Panc1 (cell line): ENCODE measurements at regions not wholly inside any gene's neighbourhood (a gene's known extent, or its start where the extent isn't known, plus 50 kb on each side); places are given as distances from the start of the nearest gene placed in this dataset.

Source experiments
- CTCF ChIP-seq: fragments of 450-650 bp; IDR thresholded peaks from 2 replicates; pipeline ENCODE4 v1.5.1; 2017; ENCODE audit warnings: mild to moderate bottlenecking
- POLR2AphosphoS5 ChIP-seq: IDR thresholded peaks from 2 replicates; pipeline ENCODE4 v1.6.1; 2012; ENCODE audit warnings: mild to moderate bottlenecking, low read depth, low read length, moderate library complexity
- REST ChIP-seq, 2 experiments: IDR thresholded peaks; 2 replicates each; pipeline ENCODE4 v1.6.1; 2011 to 2012; ENCODE audit warnings: low read depth in 2 of 2, control low read depth in 1 of 2, low read length in 1 of 2, mild to moderate bottlenecking in 1 of 2, moderate library complexity in 1 of 2; ENCODE audit not compliant: insufficient read depth in 1 of 2
- SIN3A ChIP-seq: IDR thresholded peaks from 2 replicates; pipeline ENCODE4 v1.6.1; 2012; ENCODE audit warnings: low read depth, mild to moderate bottlenecking, low read length, moderate library complexity, borderline replicate concordance; ENCODE audit not compliant: insufficient read depth

GRCh38 chr1:56150441-56151215 is 428.7 kb downstream of the PLPP3 start:
- TF ChIP-seq CTCF, result no peak
- no peak for TF ChIP-seq POLR2AphosphoS5
- TF ChIP-seq REST (IDR thresholded peaks at IDR 0.05; ENCODE audit: insufficient read depth in 1 of 2, low read depth in 2 of 2, low read length in 1 of 2), result no peak
- TF ChIP-seq SIN3A, result no peak
